H1 (cell line): ENCODE measurements at regions not wholly inside any gene's neighbourhood (a gene's known extent, or its start where the extent isn't known, plus 50 kb on each side); places are given as distances from the start of the nearest gene placed in this dataset.

Experiments used
- CTCF ChIA-PET: fragments of 300-600 bp; sonication (Branson Sonifier 250); formaldehyde crosslinking; loops from one replicate; lab custom pipeline; 2021; ENCODE audit not compliant: partially characterized antibody; lab: Charles Lee
- POLR2A ChIA-PET: fragments of 300-600 bp; sonication (Branson Sonifier 250); formaldehyde crosslinking; loops from one replicate; lab custom pipeline; 2021; ENCODE audit warnings: inconsistent platforms; ENCODE audit not compliant: partially characterized antibody; lab: Charles Lee
- DNase-seq, 2 experiments: peaks; one replicate each; pipeline versions ENCODE4 v3.0.0 to v3.0.0-alpha.2; 2010 to 2022; ENCODE audit warnings: low spot score in 2 of 2, low read depth in 1 of 2, mixed read lengths in 1 of 2
- FAIRE-seq: peaks from 2 replicates; lab custom pipeline; 2011; peaks lifted over from hg19 to GRCh38; lab: Jason Lieb, UNC
- H2AFZ ChIP-seq: 2 replicates; pipeline ENCODE4 v1.8.1; 2012; ENCODE audit warnings: low read length, inconsistent platforms
- H2AK5ac ChIP-seq: 2 replicates; pipeline ENCODE4 v1.6.1; 2013; ENCODE audit warnings: low read depth, low read length
- H2BK120ac ChIP-seq: replicated peaks from 2 replicates; pipeline ENCODE3; 2013; ENCODE audit warnings: low read depth, low read length, inconsistent platforms
- H2BK12ac ChIP-seq: 2 replicates; pipeline ENCODE4 v1.6.1; 2013; ENCODE audit warnings: low read depth, low read length
- H2BK15ac ChIP-seq: 2 replicates; pipeline ENCODE4 v1.6.1; 2013; ENCODE audit warnings: low read length
- H2BK20ac ChIP-seq: 2 replicates; pipeline ENCODE4 v1.6.1; 2013; ENCODE audit warnings: low read length
- H2BK5ac ChIP-seq: 2 replicates; pipeline ENCODE4 v1.6.1; 2013; ENCODE audit warnings: low read depth, low read length
- H3K14ac ChIP-seq: 2 replicates; pipeline ENCODE4 v1.6.1; 2013; ENCODE audit warnings: inconsistent platforms; ENCODE audit not compliant: insufficient read length
- H3K18ac ChIP-seq: 2 replicates; pipeline ENCODE4 v1.6.1; 2013; ENCODE audit warnings: low read length; ENCODE audit errors: extremely low read depth
- H3K23ac ChIP-seq: 2 replicates; pipeline ENCODE4 v1.6.1; 2013; ENCODE audit warnings: inconsistent platforms; ENCODE audit not compliant: insufficient read length
- H3K23me2 ChIP-seq: 2 replicates; pipeline ENCODE4 v1.6.1; 2013; ENCODE audit warnings: low read depth, low read length
- H3K27ac ChIP-seq: 2 replicates; pipeline ENCODE4 v1.6.1; 2011; ENCODE audit warnings: low read depth, low read length, inconsistent platforms
- H3K27me3 ChIP-seq, 4 experiments: replicated peaks in 1 of 4; 1 replicate in 1 of 4; 2 replicates in 3 of 4; pipeline versions ENCODE4 v1.6.1 to v1.8.1; 2011 to 2013; ENCODE audit warnings: low read length in 3 of 4, mild to moderate bottlenecking in 3 of 4, inconsistent platforms in 2 of 4, mixed read lengths in 2 of 4, moderate library complexity in 1 of 4; ENCODE audit not compliant: control insufficient read depth in 3 of 4, insufficient read depth in 3 of 4; ENCODE audit errors: extremely low read depth in 1 of 4
- H3K36me3 ChIP-seq, 4 experiments: 2 replicates each; pipeline versions ENCODE4 v1.6.1 to v1.8.1; 2011 to 2013; ENCODE audit warnings: mild to moderate bottlenecking in 4 of 4, low read length in 3 of 4, moderate library complexity in 2 of 4, control low read depth in 1 of 4, inconsistent platforms in 1 of 4; ENCODE audit not compliant: insufficient read depth in 4 of 4, control insufficient read depth in 2 of 4
- H3K4ac ChIP-seq: replicated peaks from 2 replicates; pipeline ENCODE3; 2013; ENCODE audit warnings: low read length, low read depth, mixed read lengths, inconsistent platforms; ENCODE audit not compliant: insufficient read length
- H3K4me1 ChIP-seq, 4 experiments: replicated peaks in 1 of 4; 1 replicate in 1 of 4; 2 replicates in 3 of 4; pipeline versions ENCODE4 v1.6.1 to v1.8.1; 2011 to 2013; ENCODE audit warnings: low read length in 3 of 4, inconsistent platforms in 2 of 4, mixed read lengths in 1 of 4; ENCODE audit not compliant: insufficient read depth in 4 of 4, control insufficient read depth in 3 of 4
- H3K4me2 ChIP-seq, 2 experiments: 2 replicates each; pipeline versions ENCODE4 v1.6.1 to v1.8.1; 2011 to 2013; ENCODE audit warnings: low read depth in 2 of 2, low read length in 2 of 2, control low read depth in 1 of 2, inconsistent platforms in 1 of 2, mild to moderate bottlenecking in 1 of 2; ENCODE audit not compliant: insufficient read depth in 1 of 2
- H3K4me3 ChIP-seq, 4 experiments: fragments of 200-600, 300-600 bp in 1 of 4; sonication (generic), shearing (Covaris generic), sonication (Bioruptor Twin) in 1 of 4; 2 replicates each; pipeline versions ENCODE4 v1.5.1 to v1.8.1; 2011 to 2016; ENCODE audit warnings: low read length in 4 of 4, low read depth in 3 of 4, control low read depth in 2 of 4, inconsistent platforms in 2 of 4, mild to moderate bottlenecking in 2 of 4, mixed read lengths in 1 of 4, moderate library complexity in 1 of 4; ENCODE audit not compliant: insufficient read depth in 2 of 4; ENCODE audit errors: extremely low read depth in 1 of 4
- H3K56ac ChIP-seq: replicated peaks from 2 replicates; pipeline ENCODE3; 2013; ENCODE audit warnings: low read depth, mild to moderate bottlenecking, mixed read lengths, low read length, inconsistent platforms; ENCODE audit not compliant: insufficient read length
- H3K79me1 ChIP-seq: 2 replicates; pipeline ENCODE4 v1.6.1; 2013; ENCODE audit warnings: low read depth, low read length, control low read depth
- H3K79me2 ChIP-seq, 2 experiments: 2 replicates each; pipeline versions ENCODE4 v1.6.1 to v1.8.1; 2012 to 2013; ENCODE audit warnings: low read length in 2 of 2, mild to moderate bottlenecking in 2 of 2, inconsistent platforms in 1 of 2; ENCODE audit not compliant: insufficient read depth in 2 of 2, control insufficient read depth in 1 of 2
- H3K9ac ChIP-seq, 4 experiments: replicated peaks in 1 of 4; 1 replicate in 1 of 4; 2 replicates in 3 of 4; pipeline versions ENCODE4 v1.6.1 to v1.8.1; 2011 to 2013; ENCODE audit warnings: low read depth in 3 of 4, low read length in 3 of 4, control low read depth in 2 of 4, mild to moderate bottlenecking in 2 of 4, moderate library complexity in 2 of 4, inconsistent platforms in 1 of 4; ENCODE audit errors: extremely low read depth in 1 of 4
- H3K9me3 ChIP-seq, 2 experiments: 2 replicates each; pipeline versions ENCODE4 v1.6.1 to v1.8.1; 2012 to 2013; ENCODE audit warnings: mild to moderate bottlenecking in 2 of 2, moderate library complexity in 2 of 2, control low read depth in 1 of 2, inconsistent platforms in 1 of 2, low read depth in 1 of 2, low read length in 1 of 2, mixed read lengths in 1 of 2; ENCODE audit not compliant: insufficient read depth in 2 of 2
- H4K20me1 ChIP-seq, 2 experiments: replicated peaks in 1 of 2; 2 replicates each; pipeline versions ENCODE3 to v1.8.1; 2011 to 2013; ENCODE audit warnings: inconsistent platforms in 2 of 2, low read length in 2 of 2, mild to moderate bottlenecking in 1 of 2; ENCODE audit not compliant: insufficient read depth in 2 of 2, control insufficient read depth in 1 of 2
- H4K5ac ChIP-seq: 2 replicates; pipeline ENCODE4 v1.6.1; 2013; ENCODE audit warnings: low read length, low read depth, mixed read lengths, inconsistent platforms; ENCODE audit not compliant: insufficient read length
- H4K8ac ChIP-seq: 2 replicates; pipeline ENCODE4 v1.8.0; 2013; ENCODE audit warnings: mild to moderate bottlenecking, moderate library complexity, low read length, inconsistent platforms; ENCODE audit not compliant: insufficient read depth; ENCODE audit errors: extremely low read depth
- H4K91ac ChIP-seq: replicated peaks from 2 replicates; pipeline ENCODE3; 2013; ENCODE audit warnings: low read length, mixed read lengths, inconsistent platforms; ENCODE audit not compliant: insufficient read length
- BACH1 ChIP-seq: IDR thresholded peaks from 2 replicates; pipeline ENCODE4 v1.6.1; 2012; ENCODE audit warnings: low read length, improper control_type of control experiment
- BCL11A ChIP-seq, 2 experiments: IDR thresholded peaks; one replicate each; pipeline ENCODE4 v1.6.1; 2011; ENCODE audit warnings: low read depth in 2 of 2, low read length in 2 of 2, mild to moderate bottlenecking in 2 of 2
- CBX8 ChIP-seq: fragments of 300-800, 300-1000 bp; sonication (generic); IDR thresholded peaks from 2 replicates; pipeline ENCODE4 v1.7.1; 2016; ENCODE audit warnings: low read depth, low read length, borderline replicate concordance
- FOSL1 ChIP-seq: IDR thresholded peaks from 2 replicates; pipeline ENCODE4 v1.6.1; 2011; ENCODE audit warnings: mild to moderate bottlenecking, low read depth, low read length, moderate library complexity; ENCODE audit not compliant: insufficient read depth
- GABPA ChIP-seq: IDR thresholded peaks from 2 replicates; pipeline ENCODE4 v1.6.1; 2011; ENCODE audit warnings: mild to moderate bottlenecking, low read length, moderate library complexity, borderline replicate concordance; ENCODE audit not compliant: insufficient read depth
- HDAC6 ChIP-seq: IDR thresholded peaks from one replicate; pipeline ENCODE4 v1.7.1; 2012; ENCODE audit warnings: low read depth, mild to moderate bottlenecking, inconsistent platforms, low read length, moderate library complexity
- MAFK ChIP-seq: IDR thresholded peaks from 2 replicates; pipeline ENCODE4 v1.6.1; 2012; ENCODE audit warnings: low read depth, mild to moderate bottlenecking, improper control_type of control experiment, low read length
- RNF2 ChIP-seq: fragments of 200-900, 300-1000 bp; sonication (generic); IDR thresholded peaks from 2 replicates; pipeline ENCODE4 v1.7.1; 2016; ENCODE audit warnings: borderline replicate concordance, low read depth, mild to moderate bottlenecking, antibody characterized with exemption, low read length; ENCODE audit not compliant: poor library complexity, severe bottlenecking; ENCODE audit errors: missing control alignments
- SAP30 ChIP-seq: fragments of 300-600 bp; sonication (generic); IDR thresholded peaks from 2 replicates; pipeline ENCODE4 v1.7.1; 2012; ENCODE audit warnings: low read length, moderate library complexity, mild to moderate bottlenecking, inconsistent platforms; ENCODE audit not compliant: insufficient read depth, insufficient replicate concordance
- SIN3A ChIP-seq, 2 experiments: IDR thresholded peaks in 1 of 2; conservative IDR thresholded peaks in 1 of 2; 2 replicates each; pipeline ENCODE4 v1.6.1; 2011 to 2012; ENCODE audit warnings: low read length in 2 of 2, improper control_type of control experiment in 1 of 2, low read depth in 1 of 2, mild to moderate bottlenecking in 1 of 2
- WGBS, 2 experiments: shearing (Covaris generic) in 1 of 2; methylation state at CpG; one replicate each; pipeline versions ENCODE4 v1.1.6 to v1.1.7; 2013 to 2015; ENCODE audit warnings: low lambda C conversion rate in 2 of 2, mixed read lengths in 2 of 2, inconsistent platforms in 1 of 2, low coverage in 1 of 2, missing lambda C conversion rate in 1 of 2; ENCODE audit not compliant: insufficient replicate concordance in 2 of 2, insufficient coverage in 1 of 2, insufficient read length in 1 of 2; ENCODE audit errors: extremely low coverage in 1 of 2, missing lambda C conversion rate in 1 of 2; 5-methylcytosine and 5-hydroxymethylcytosine counted together
- TF ChIP-seq, protein P1 (sequence below): IDR thresholded peaks from 2 replicates; pipeline ENCODE4 v1.6.1; 2012; ENCODE audit warnings: inconsistent platforms
- TF ChIP-seq, protein P2 (sequence below): IDR thresholded peaks from 2 replicates; pipeline ENCODE4 v1.6.1; 2012; ENCODE audit warnings: low read length, inconsistent platforms

DNA sequence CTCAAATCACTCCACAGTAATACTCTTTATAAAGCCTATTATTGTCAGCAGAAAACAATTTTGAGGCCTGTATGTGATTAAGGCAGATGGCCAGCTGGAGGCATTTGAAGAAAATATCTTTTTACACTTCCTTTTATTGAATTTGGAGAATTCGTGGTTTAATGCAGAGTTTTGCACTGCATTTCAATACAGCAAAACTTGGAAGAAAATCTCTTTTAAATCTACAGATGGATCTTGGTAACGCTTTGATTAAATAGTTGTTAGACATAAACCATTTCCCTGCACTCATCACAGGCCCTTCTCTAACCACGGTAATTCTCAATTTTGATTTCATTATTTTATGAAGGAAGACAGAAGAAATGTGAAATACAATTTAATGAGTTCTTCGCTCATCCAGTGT, 185.7 kb downstream of the RFC3 start:
- POLR2A ChIA-PET: no interaction called here
- Histone ChIP-seq H2BK5ac (no peak overlapping the region), H2AFZ (no peak overlapping the region), H2BK15ac (no peak overlapping the region), H4K91ac (no peak overlapping the region), H4K5ac (no peak overlapping the region), H3K27ac (no peak overlapping the region), H3K23me2 (no peaks in the 10 kb centered on the region), H4K8ac (no peak overlapping the region), H3K18ac (no peak overlapping the region), H2AK5ac (no peak overlapping the region), H3K36me3 (no peaks in the 10 kb centered on the region), H3K4me1 (no peaks in the 10 kb centered on the region), H2BK12ac (no peak overlapping the region), H3K9me3 (no peaks in the 10 kb centered on the region), H3K79me1 (no peaks in the 10 kb centered on the region), H3K14ac (no peak overlapping the region), H3K79me2 (no peaks in the 10 kb centered on the region), H2BK20ac (no peak overlapping the region), H3K4me3 (no peak overlapping the region), H3K27me3 (no peaks in the 10 kb centered on the region), H3K9ac (no peak overlapping the region), H3K4me2 (no peak overlapping the region), H3K4ac (no peak overlapping the region), H3K56ac (no peak overlapping the region), H4K20me1 (no peaks in the 10 kb centered on the region), H3K23ac (no peak overlapping the region), H2BK120ac (no peak overlapping the region)
- no peak for DNase-seq
- WGBS, 2 experiments: 69% methylated on average over 4 of the region's 4 CpGs; no CpG with 5 or more reads in 1 of the 2 experiments
- CTCF ChIA-PET: no interaction called here
- no peak for FAIRE-seq
- no peak for TF ChIP-seq BACH1
- no peak for TF ChIP-seq CBX8
- TF ChIP-seq MAFK: no peak
- TF ChIP-seq, protein P1, sequence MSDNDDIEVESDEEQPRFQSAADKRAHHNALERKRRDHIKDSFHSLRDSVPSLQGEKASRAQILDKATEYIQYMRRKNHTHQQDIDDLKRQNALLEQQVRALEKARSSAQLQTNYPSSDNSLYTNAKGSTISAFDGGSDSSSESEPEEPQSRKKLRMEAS: no peak
- TF ChIP-seq SAP30: no peak
- TF ChIP-seq SIN3A (conservative IDR thresholded peaks at IDR 0.05 in 1 of 2, IDR thresholded peaks at IDR 0.05 in 1 of 2; ENCODE audit: low read depth in 1 of 2, low read length in 2 of 2): no peak
- no peak for TF ChIP-seq HDAC6
- TF ChIP-seq GABPA: no peak
- TF ChIP-seq, protein P2, sequence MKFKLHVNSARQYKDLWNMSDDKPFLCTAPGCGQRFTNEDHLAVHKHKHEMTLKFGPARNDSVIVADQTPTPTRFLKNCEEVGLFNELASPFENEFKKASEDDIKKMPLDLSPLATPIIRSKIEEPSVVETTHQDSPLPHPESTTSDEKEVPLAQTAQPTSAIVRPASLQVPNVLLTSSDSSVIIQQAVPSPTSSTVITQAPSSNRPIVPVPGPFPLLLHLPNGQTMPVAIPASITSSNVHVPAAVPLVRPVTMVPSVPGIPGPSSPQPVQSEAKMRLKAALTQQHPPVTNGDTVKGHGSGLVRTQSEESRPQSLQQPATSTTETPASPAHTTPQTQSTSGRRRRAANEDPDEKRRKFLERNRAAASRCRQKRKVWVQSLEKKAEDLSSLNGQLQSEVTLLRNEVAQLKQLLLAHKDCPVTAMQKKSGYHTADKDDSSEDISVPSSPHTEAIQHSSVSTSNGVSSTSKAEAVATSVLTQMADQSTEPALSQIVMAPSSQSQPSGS: no peak
- no peak for TF ChIP-seq RNF2
- TF ChIP-seq BCL11A (IDR thresholded peaks at IDR 0.05; ENCODE audit: low read depth in 2 of 2, low read length in 2 of 2): no peak
- TF ChIP-seq FOSL1: no peak
